Peyer's patch (tissue), 4 donors: ENCODE measurements at regions not wholly inside any gene's neighbourhood (a gene's known extent, or its start where the extent isn't known, plus 50 kb on each side); places are given as distances from the start of the nearest gene placed in this dataset.

ENCODE experiments used
- DNase-seq, 3 donors: peaks; one replicate each; pipeline ENCODE4 v3.0.0-alpha.2; 2017 to 2019
- H3K27ac ChIP-seq, 4 donors: fragments of 200-600 bp; sonication (generic); one replicate each; pipeline ENCODE4 v1.5.1; 2016 to 2019
- H3K27me3 ChIP-seq, 2 donors: fragments of 200-600 bp; sonication (generic); one replicate each; pipeline ENCODE4 v1.5.1; 2019
- H3K36me3 ChIP-seq, 3 donors: fragments of 200-600 bp; sonication (generic); one replicate each; pipeline ENCODE4 v1.5.1; 2016 to 2019
- H3K4me1 ChIP-seq, 4 donors: fragments of 200-600 bp; sonication (generic); one replicate each; pipeline ENCODE4 v1.5.1; 2016 to 2019
- H3K4me3 ChIP-seq, 4 donors: fragments of 200-600 bp; sonication (generic); 1 replicate in 3 of 4; 2 replicates in 1 of 4; pipeline ENCODE4 v1.5.1; 2016 to 2019; ENCODE audit warnings: mild to moderate bottlenecking in 1 of 4
- H3K9me3 ChIP-seq, 4 donors: fragments of 200-600 bp; sonication (generic); one replicate each; pipeline ENCODE4 v1.5.1; 2016 to 2019; ENCODE audit warnings: mild to moderate bottlenecking in 1 of 4
- CTCF ChIP-seq, 6 experiments: fragments of 450-650 bp in 4 of 6; fragments of 200-600 bp in 2 of 6; sonication (generic) in 1 of 6; IDR thresholded peaks; one replicate each; pipeline ENCODE4 v1.5.1; 2017 to 2019; ENCODE audit warnings: antibody characterized with exemption in 6 of 6, mild to moderate bottlenecking in 3 of 6, moderate library complexity in 1 of 6
- POLR2A ChIP-seq, 2 donors: fragments of 450-650 bp; IDR thresholded peaks; one replicate each; pipeline ENCODE4 v1.5.1; 2017; ENCODE audit warnings: antibody characterized with exemption in 2 of 2, mild to moderate bottlenecking in 2 of 2, moderate library complexity in 2 of 2

- H3K27ac ChIP-seq = no peak overlapping the region
- H3K9me3 ChIP-seq = no peaks in the 10 kb centered on the region
- H3K36me3 ChIP-seq = no peaks in the 10 kb centered on the region
- H3K4me3 ChIP-seq = no peak overlapping the region
- H3K27me3 ChIP-seq = no peaks in the 10 kb centered on the region
- H3K4me1 ChIP-seq = no peaks in the 10 kb centered on the region
- TF ChIP-seq POLR2A (IDR thresholded peaks at IDR 0.05) (no peak), CTCF (IDR thresholded peaks at IDR 0.05) (no peak)
- DNase-seq = no peak
Measured at GRCh38 chr22:49155039-49155769, 672.5 kb downstream of the BRD1 start.

GRCh38 chr22:49154433-49154832 lies 673.2 kb downstream of the BRD1 start:
- H3K4me3 ChIP-seq = no peak overlapping the region
- TF ChIP-seq POLR2A (IDR thresholded peaks at IDR 0.05) (no peak), CTCF (IDR thresholded peaks at IDR 0.05) (no peak)
- no peaks in the 10 kb centered on the region for H3K36me3 ChIP-seq
- no peak overlapping the region for H3K27ac ChIP-seq
- no peaks in the 10 kb centered on the region for H3K4me1 ChIP-seq
- no peaks in the 10 kb centered on the region for H3K27me3 ChIP-seq
- H3K9me3 ChIP-seq = no peaks in the 10 kb centered on the region
- peak in 1 of 3 donors; percentile 31 for DNase-seq

GRCh38 chr22:49153921-49154320 lies 673.8 kb downstream of the BRD1 start:
- TF ChIP-seq POLR2A (IDR thresholded peaks at IDR 0.05) = no peak
- no peak for TF ChIP-seq CTCF (IDR thresholded peaks at IDR 0.05)
- H3K27ac ChIP-seq = no peak overlapping the region
- H3K27me3 ChIP-seq = no peaks in the 10 kb centered on the region
- no peak overlapping the region for H3K4me3 ChIP-seq
- H3K4me1 ChIP-seq = no peaks in the 10 kb centered on the region
- no peaks in the 10 kb centered on the region for H3K9me3 ChIP-seq
- H3K36me3 ChIP-seq = no peaks in the 10 kb centered on the region
- DNase-seq = peak in 1 of 3 donors; percentile 28

- TF ChIP-seq POLR2A (IDR thresholded peaks at IDR 0.05) (no peak), CTCF (IDR thresholded peaks at IDR 0.05) (no peak)
- Histone ChIP-seq H3K9me3 (no peaks in the 10 kb centered on the region), H3K4me3 (no peak overlapping the region), H3K4me1 (no peaks in the 10 kb centered on the region), H3K27ac (no peak overlapping the region), H3K36me3 (no peaks in the 10 kb centered on the region), H3K27me3 (no peaks in the 10 kb centered on the region)
- DNase-seq = no peak
Measured at GRCh38 chr22:49152939-49153770, 674.5 kb downstream of the BRD1 start.

GRCh38 chr22:49152127-49152938 lies 675.3 kb downstream of the BRD1 start:
- H3K4me3 ChIP-seq = no peak overlapping the region
- no peaks in the 10 kb centered on the region for H3K4me1 ChIP-seq
- H3K27me3 ChIP-seq = no peaks in the 10 kb centered on the region
- no peak overlapping the region for H3K27ac ChIP-seq
- no peaks in the 10 kb centered on the region for H3K9me3 ChIP-seq
- no peak for TF ChIP-seq CTCF (IDR thresholded peaks at IDR 0.05)
- no peak for TF ChIP-seq POLR2A (IDR thresholded peaks at IDR 0.05)
- H3K36me3 ChIP-seq = no peaks in the 10 kb centered on the region
- DNase-seq = peak in 1 of 3 donors; percentile 41
